ENCODE measurements at regions not wholly inside any gene's neighbourhood (a gene's known extent, or its start where the extent isn't known, plus 50 kb on each side); places are given as distances from the start of the nearest gene placed in this dataset.

DNA sequence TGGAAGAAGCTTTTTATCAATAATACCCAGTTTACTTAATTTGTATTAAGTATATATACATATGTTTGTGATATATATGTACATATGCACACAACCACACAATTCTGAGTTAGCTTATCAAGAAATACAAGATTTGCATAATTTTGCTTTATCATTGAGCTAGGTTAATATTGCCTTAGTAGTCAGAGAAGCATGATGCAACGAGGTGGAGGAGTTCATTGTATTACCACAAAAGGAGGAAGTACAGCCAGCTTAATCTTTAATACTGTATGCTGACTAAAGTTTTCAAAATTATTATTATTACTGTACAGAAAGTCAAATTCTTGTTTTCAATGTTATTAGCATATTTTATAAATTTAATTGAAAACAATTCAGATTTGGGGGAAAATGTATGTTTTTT lies 278.4 kb upstream of the PDGFD start:
- WGBS, 2 experiments (ENCODE audit: extremely low coverage in 2 of 2, insufficient read length in 1 of 2): no CpG with 5 or more reads among the region's 1 CpG
- H2BK120ac ChIP-seq (ENCODE audit: low read depth, low read length): no peak overlapping the region
- H2BK20ac ChIP-seq (ENCODE audit: low read depth, low read length): no peak overlapping the region
- no peak overlapping the region for H3K4me3 ChIP-seq (ENCODE audit: insufficient read depth, low read depth, low read length)
- H3K23ac ChIP-seq (ENCODE audit: low read depth, low read length): no peak overlapping the region
- no peaks in the 10 kb centered on the region for H3K4me1 ChIP-seq (ENCODE audit: control insufficient read depth, insufficient read depth, low read length)
- no peak overlapping the region for H3K4ac ChIP-seq (ENCODE audit: low read depth, low read length)
- dilution Hi-C loops (cut with HindIII; ENCODE audit: low sequenced_read_pairs, unreplicated experiment) (no loop called here), in situ Hi-C loops (cut with MboI; ENCODE audit: low sequenced_read_pairs) (no loop called here), intact Hi-C loops (cut with micrococcal nuclease) (no loop called here)
- POLR2A ChIA-PET (ENCODE audit: unreplicated experiment): no interaction called here
- H3K9me1 ChIP-seq (ENCODE audit: insufficient read depth, low read length): no peaks in the 10 kb centered on the region
- no peak overlapping the region for H4K8ac ChIP-seq (ENCODE audit: low read depth in 2 of 2, low read length in 2 of 2)
- H4K91ac ChIP-seq (ENCODE audit: insufficient read depth, low read depth, low read length): no peak overlapping the region
- H3K27me3 ChIP-seq (ENCODE audit: control insufficient read depth, insufficient read depth, low read length): no peaks in the 10 kb centered on the region
- no peak overlapping the region for H2AK5ac ChIP-seq (ENCODE audit: low read depth, low read length)
- CTCF ChIA-PET: no interaction called here
- BruUV-seq (replicated peaks): no TSS peak
- H3K56ac ChIP-seq (ENCODE audit: extremely low read depth, insufficient read depth, low read length): no peak overlapping the region
- no peak overlapping the region for H3K4me2 ChIP-seq (ENCODE audit: low read depth, low read length)
- no peak overlapping the region for H2AK9ac ChIP-seq (replicated peaks; ENCODE audit: low read depth, low read length, poor library complexity)
- H2AFZ ChIP-seq (replicated peaks; ENCODE audit: low read length, poor library complexity): no peak overlapping the region
- H3K9ac ChIP-seq (ENCODE audit: low read depth, low read length): no peak overlapping the region
- DNase-seq (no peak), ATAC-seq (ENCODE audit: low read depth) (no peak)
- H3K36me3 ChIP-seq (ENCODE audit: control insufficient read depth, insufficient read depth, low read length): no peaks in the 10 kb centered on the region
- no peaks in the 10 kb centered on the region for H3K79me1 ChIP-seq (ENCODE audit: low read depth in 1 of 2, low read length in 2 of 2)
- H2BK15ac ChIP-seq (ENCODE audit: low read depth, low read length): no peak overlapping the region
- H3K9me3 ChIP-seq (ENCODE audit: control insufficient read depth, insufficient read depth, low read length): no peaks in the 10 kb centered on the region
- H3K14ac ChIP-seq (replicated peaks; ENCODE audit: low read depth, low read length): no peak overlapping the region
- TF ChIP-seq MXI1 (IDR thresholded peaks at IDR 0.05; ENCODE audit: borderline replicate concordance, low read depth, low read length) (no peak), FOS (IDR thresholded peaks at IDR 0.05; ENCODE audit: low read depth, low read length) (no peak), RCOR1 (IDR thresholded peaks at IDR 0.05; ENCODE audit: insufficient replicate concordance, low read length) (no peak), BHLHE40 (IDR thresholded peaks at IDR 0.05; ENCODE audit: low read depth, low read length) (no peak)
- TF ChIP-seq, protein P1, sequence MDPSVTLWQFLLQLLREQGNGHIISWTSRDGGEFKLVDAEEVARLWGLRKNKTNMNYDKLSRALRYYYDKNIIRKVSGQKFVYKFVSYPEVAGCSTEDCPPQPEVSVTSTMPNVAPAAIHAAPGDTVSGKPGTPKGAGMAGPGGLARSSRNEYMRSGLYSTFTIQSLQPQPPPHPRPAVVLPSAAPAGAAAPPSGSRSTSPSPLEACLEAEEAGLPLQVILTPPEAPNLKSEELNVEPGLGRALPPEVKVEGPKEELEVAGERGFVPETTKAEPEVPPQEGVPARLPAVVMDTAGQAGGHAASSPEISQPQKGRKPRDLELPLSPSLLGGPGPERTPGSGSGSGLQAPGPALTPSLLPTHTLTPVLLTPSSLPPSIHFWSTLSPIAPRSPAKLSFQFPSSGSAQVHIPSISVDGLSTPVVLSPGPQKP (IDR thresholded peaks at IDR 0.05; ENCODE audit: borderline replicate concordance, low read depth, low read length): no peak
- H3K27ac ChIP-seq (ENCODE audit: insufficient read depth, low read length): no peak overlapping the region
- H4K5ac ChIP-seq (ENCODE audit: low read depth, low read length): no peak overlapping the region
- no peaks in the 10 kb centered on the region for H4K20me1 ChIP-seq (ENCODE audit: insufficient read depth, low read length)
- H2BK5ac ChIP-seq (ENCODE audit: low read depth, low read length, poor library complexity, severe bottlenecking): no peak overlapping the region
- no peak overlapping the region for H3K18ac ChIP-seq (ENCODE audit: low read depth, low read length)

Data from IMR-90 (cell line).